ENCODE measurements at regions not wholly inside any gene's neighbourhood (a gene's known extent, or its start where the extent isn't known, plus 50 kb on each side); places are given as distances from the start of the nearest gene placed in this dataset.

DNA sequence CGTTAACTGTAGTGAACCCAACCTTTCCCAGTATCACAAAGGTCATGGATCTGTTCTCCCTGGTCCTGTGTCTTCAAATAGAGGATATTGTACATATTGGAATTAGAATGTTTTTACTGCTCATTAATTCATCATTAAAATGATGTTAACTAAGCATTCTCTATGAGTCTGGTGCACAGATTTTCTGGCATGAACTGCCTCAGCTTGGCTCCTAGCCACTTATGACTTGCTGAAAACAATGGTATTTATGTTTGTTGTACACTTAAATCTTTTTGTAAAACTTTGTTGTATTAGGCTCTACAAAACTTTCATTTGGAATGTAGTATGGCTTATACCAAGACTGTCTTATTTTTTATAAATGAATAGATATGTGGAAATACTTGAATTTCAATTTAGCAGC is 329.4 kb downstream of the TFEC start:
- Histone ChIP-seq H3K4me3 (no peak overlapping the region), H3K27ac (no peak overlapping the region), H3K79me2 (ENCODE audit: low read depth) (no peaks in the 10 kb centered on the region), H3K9me2 (ENCODE audit: insufficient read depth) (no peaks in the 10 kb centered on the region), H3K27me3 (ENCODE audit: insufficient read depth, low read depth) (no peaks in the 10 kb centered on the region), H2AFZ (no peak overlapping the region), H3K36me3 (ENCODE audit: low read depth) (no peaks in the 10 kb centered on the region), H3K4me1 (replicated peaks; ENCODE audit: insufficient read depth) (no peaks in the 10 kb centered on the region), H3K9me3 (ENCODE audit: insufficient read depth, low read depth) (no peaks in the 10 kb centered on the region), H3F3A (ENCODE audit: insufficient read depth, low read depth) (no peaks in the 10 kb centered on the region), H4K20me1 (ENCODE audit: insufficient read depth) (no peaks in the 10 kb centered on the region), H3K4me2 (no peak overlapping the region)
- no peak for DNase-seq
- no TSS peak for BruUV-seq (replicated peaks)
- TF ChIP-seq EZH2 (IDR thresholded peaks at IDR 0.05; ENCODE audit: low read depth), result no peak
- TF ChIP-seq, protein P1, sequence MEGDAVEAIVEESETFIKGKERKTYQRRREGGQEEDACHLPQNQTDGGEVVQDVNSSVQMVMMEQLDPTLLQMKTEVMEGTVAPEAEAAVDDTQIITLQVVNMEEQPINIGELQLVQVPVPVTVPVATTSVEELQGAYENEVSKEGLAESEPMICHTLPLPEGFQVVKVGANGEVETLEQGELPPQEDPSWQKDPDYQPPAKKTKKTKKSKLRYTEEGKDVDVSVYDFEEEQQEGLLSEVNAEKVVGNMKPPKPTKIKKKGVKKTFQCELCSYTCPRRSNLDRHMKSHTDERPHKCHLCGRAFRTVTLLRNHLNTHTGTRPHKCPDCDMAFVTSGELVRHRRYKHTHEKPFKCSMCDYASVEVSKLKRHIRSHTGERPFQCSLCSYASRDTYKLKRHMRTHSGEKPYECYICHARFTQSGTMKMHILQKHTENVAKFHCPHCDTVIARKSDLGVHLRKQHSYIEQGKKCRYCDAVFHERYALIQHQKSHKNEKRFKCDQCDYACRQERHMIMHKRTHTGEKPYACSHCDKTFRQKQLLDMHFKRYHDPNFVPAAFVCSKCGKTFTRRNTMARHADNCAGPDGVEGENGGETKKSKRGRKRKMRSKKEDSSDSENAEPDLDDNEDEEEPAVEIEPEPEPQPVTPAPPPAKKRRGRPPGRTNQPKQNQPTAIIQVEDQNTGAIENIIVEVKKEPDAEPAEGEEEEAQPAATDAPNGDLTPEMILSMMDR (conservative IDR thresholded peaks at IDR 0.05), result no peak
- intact Hi-C loops (cut with micrococcal nuclease; ENCODE audit: unreplicated experiment), result no loop called here
- POLR2A ChIA-PET (ENCODE audit: unreplicated experiment), result no interaction called here
- CTCF ChIA-PET, result no interaction called here

- Histone ChIP-seq H3K36me3 (ENCODE audit: low read depth) (no peaks in the 10 kb centered on the region), H2AFZ (no peak overlapping the region), H4K20me1 (ENCODE audit: insufficient read depth) (no peaks in the 10 kb centered on the region), H3K9me3 (ENCODE audit: insufficient read depth, low read depth) (no peaks in the 10 kb centered on the region), H3K9me2 (ENCODE audit: insufficient read depth) (no peaks in the 10 kb centered on the region; the same call in none of the 2 replicates), H3K27me3 (ENCODE audit: insufficient read depth, low read depth) (no peaks in the 10 kb centered on the region), H3K79me2 (ENCODE audit: low read depth) (no peaks in the 10 kb centered on the region), H3F3A (ENCODE audit: insufficient read depth, low read depth) (no peaks in the 10 kb centered on the region), H3K27ac (no peak overlapping the region), H3K4me3 (no peak overlapping the region), H3K4me2 (no peak overlapping the region), H3K4me1 (replicated peaks; ENCODE audit: insufficient read depth) (no peaks in the 10 kb centered on the region)
- DNase-seq, result no peak
- TF ChIP-seq, protein P1 (conservative IDR thresholded peaks at IDR 0.05), result no peak
- TF ChIP-seq EZH2 (IDR thresholded peaks at IDR 0.05; ENCODE audit: low read depth), result no peak
- intact Hi-C loops (cut with micrococcal nuclease; ENCODE audit: unreplicated experiment), result no loop called here
- BruUV-seq (replicated peaks), result no TSS peak
- POLR2A ChIA-PET (ENCODE audit: unreplicated experiment), result no interaction called here
- CTCF ChIA-PET, result no interaction called here
Observed at GRCh38 chr7:115694424-115694823, 336.1 kb downstream of the TFEC start.

DNA sequence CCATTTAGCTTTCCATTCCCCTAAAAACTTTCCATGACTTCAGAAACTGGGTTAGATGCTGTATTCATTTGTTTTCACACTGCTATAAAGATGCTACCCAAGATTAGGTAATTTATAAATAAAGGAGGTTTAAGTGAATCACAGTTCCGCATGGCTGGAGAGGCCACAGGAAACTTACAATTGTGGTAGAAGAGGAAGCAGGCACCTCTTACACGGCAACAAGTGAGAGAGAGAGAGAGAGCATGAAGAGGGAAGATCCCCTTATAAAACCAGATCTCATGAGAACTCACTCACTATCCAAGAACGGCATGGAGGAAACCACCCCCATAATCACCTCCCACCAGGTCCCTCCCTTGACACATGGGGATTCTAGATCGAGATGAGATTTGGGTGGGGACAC is 336.8 kb downstream of the TFEC start:
- Histone ChIP-seq H3F3A (ENCODE audit: insufficient read depth, low read depth) (no peaks in the 10 kb centered on the region), H3K27me3 (ENCODE audit: insufficient read depth, low read depth) (no peaks in the 10 kb centered on the region), H3K4me2 (no peak overlapping the region), H2AFZ (no peak overlapping the region; the same call in 1 of the 2 replicates), H3K36me3 (ENCODE audit: low read depth) (no peaks in the 10 kb centered on the region), H3K9me3 (ENCODE audit: insufficient read depth, low read depth) (no peaks in the 10 kb centered on the region), H3K79me2 (ENCODE audit: low read depth) (no peaks in the 10 kb centered on the region), H3K4me3 (no peak overlapping the region), H3K9me2 (ENCODE audit: insufficient read depth) (no peaks in the 10 kb centered on the region; the same call in none of the 2 replicates), H3K4me1 (replicated peaks; ENCODE audit: insufficient read depth) (no peaks in the 10 kb centered on the region), H3K27ac (no peak overlapping the region), H4K20me1 (ENCODE audit: insufficient read depth) (no peaks in the 10 kb centered on the region)
- intact Hi-C loops (cut with micrococcal nuclease; ENCODE audit: unreplicated experiment), result no loop called here
- TF ChIP-seq EZH2 (IDR thresholded peaks at IDR 0.05; ENCODE audit: low read depth), result no peak
- TF ChIP-seq, protein P1 (conservative IDR thresholded peaks at IDR 0.05), result no peak
- ChIA-PET POLR2A (ENCODE audit: unreplicated experiment) (no interaction called here), CTCF (interaction anchor here (0.6 kb wide), 1 partner anchor 140 kb away, joined by 3 read pairs; no protein-coding TSS in a partner anchor)
- no TSS peak for BruUV-seq (replicated peaks)
- DNase-seq, result no peak

All from PC-9 (cell line).